ENCODE measurements at regions not wholly inside any gene's neighbourhood (a gene's known extent, or its start where the extent isn't known, plus 50 kb on each side); places are given as distances from the start of the nearest gene placed in this dataset.

GRCh38 chr7:18287482-18287881, 208.1 kb upstream of the HDAC9 start:
- RAD21 ChIA-PET (ENCODE audit: low non-redundant PET in 1 of 2, low total read pairs in 2 of 2, uncharacterized antibody in 2 of 2, unreplicated experiment in 2 of 2): no interaction called here
- Histone ChIP-seq H3K9ac (ENCODE audit: low read length) (no peak overlapping the region), H3K9me3 (ENCODE audit: control insufficient read depth in 1 of 2, insufficient read depth in 1 of 2, low read depth in 1 of 2, low read length in 2 of 2) (no peaks in the 10 kb centered on the region), H3K27ac (ENCODE audit: low read depth, low read length) (no peak overlapping the region), H3K36me3 (ENCODE audit: control insufficient read depth in 1 of 2, insufficient read depth in 2 of 2, low read length in 2 of 2) (no peaks in the 10 kb centered on the region), H2AFZ (ENCODE audit: low read depth, low read length, poor library complexity, severe bottlenecking) (no peak overlapping the region), H4K20me1 (ENCODE audit: insufficient read depth) (no peaks in the 10 kb centered on the region), H3K4me2 (ENCODE audit: low read length) (no peak overlapping the region), H3K4me1 (ENCODE audit: control insufficient read depth in 1 of 2, insufficient read depth in 2 of 2, low read length in 2 of 2) (no peaks in the 10 kb centered on the region), H3K79me2 (ENCODE audit: insufficient read depth, low read length) (no peaks in the 10 kb centered on the region), H3K27me3 (ENCODE audit: insufficient read depth, low read length) (no peaks in the 10 kb centered on the region), H3K9me2 (ENCODE audit: insufficient read depth) (no peaks in the 10 kb centered on the region), H3K4me3 (replicated peaks in 1 of 2; ENCODE audit: low read depth in 1 of 2, low read length in 2 of 2) (no peak overlapping the region)
- POLR2A ChIA-PET: no interaction called here
- BruUV-seq (replicated peaks): no TSS peak
- TF ChIP-seq ELF1 (IDR thresholded peaks at IDR 0.05; ENCODE audit: borderline replicate concordance, low read depth) (no peak), MAX (IDR thresholded peaks at IDR 0.05) (no peak), POLR2A (IDR thresholded peaks at IDR 0.05; ENCODE audit: borderline replicate concordance, extremely low read depth, insufficient read depth, insufficient read length) (no peak), CBX3 (IDR thresholded peaks at IDR 0.05; ENCODE audit: low read depth) (no peak), YY1 (IDR thresholded peaks at IDR 0.05; ENCODE audit: extremely low read depth, insufficient replicate concordance, low read depth, low read length) (no peak), SRF (IDR thresholded peaks at IDR 0.05; ENCODE audit: low read depth) (no peak), EZH2phosphoT487 (IDR thresholded peaks at IDR 0.05; ENCODE audit: borderline replicate concordance) (no peak), ZNF274 (IDR thresholded peaks at IDR 0.05; ENCODE audit: low read depth, low read length) (no peak), SP1 (IDR thresholded peaks at IDR 0.05; ENCODE audit: low read depth) (no peak)
- TF ChIP-seq, protein P1, sequence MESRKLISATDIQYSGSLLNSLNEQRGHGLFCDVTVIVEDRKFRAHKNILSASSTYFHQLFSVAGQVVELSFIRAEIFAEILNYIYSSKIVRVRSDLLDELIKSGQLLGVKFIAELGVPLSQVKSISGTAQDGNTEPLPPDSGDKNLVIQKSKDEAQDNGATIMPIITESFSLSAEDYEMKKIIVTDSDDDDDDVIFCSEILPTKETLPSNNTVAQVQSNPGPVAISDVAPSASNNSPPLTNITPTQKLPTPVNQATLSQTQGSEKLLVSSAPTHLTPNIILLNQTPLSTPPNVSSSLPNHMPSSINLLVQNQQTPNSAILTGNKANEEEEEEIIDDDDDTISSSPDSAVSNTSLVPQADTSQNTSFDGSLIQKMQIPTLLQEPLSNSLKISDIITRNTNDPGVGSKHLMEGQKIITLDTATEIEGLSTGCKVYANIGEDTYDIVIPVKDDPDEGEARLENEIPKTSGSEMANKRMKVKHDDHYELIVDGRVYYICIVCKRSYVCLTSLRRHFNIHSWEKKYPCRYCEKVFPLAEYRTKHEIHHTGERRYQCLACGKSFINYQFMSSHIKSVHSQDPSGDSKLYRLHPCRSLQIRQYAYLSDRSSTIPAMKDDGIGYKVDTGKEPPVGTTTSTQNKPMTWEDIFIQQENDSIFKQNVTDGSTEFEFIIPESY (IDR thresholded peaks at IDR 0.05; ENCODE audit: extremely low read depth, insufficient replicate concordance, low read length): no peak
- CTCF ChIA-PET: no interaction called here
- DNase-seq (ENCODE audit: low read depth, low spot score) (no peak), ATAC-seq (no peak)
- intact Hi-C loops (cut with micrococcal nuclease): no loop called here
